ENCODE measurements at regions not wholly inside any gene's neighbourhood (a gene's known extent, or its start where the extent isn't known, plus 50 kb on each side); places are given as distances from the start of the nearest gene placed in this dataset.

- no peaks in the 10 kb centered on the region for H3K27me3 ChIP-seq
- intact Hi-C loops (cut with DNase I) = loop anchor here in 1 of 2 donors (10.0 kb wide), 1 partner anchor 91 kb away; no protein-coding TSS in a partner anchor
- no peak overlapping the region for H3K4me3 ChIP-seq
- H3K9me3 ChIP-seq = no peaks in the 10 kb centered on the region
- H3K36me3 ChIP-seq = no peaks in the 10 kb centered on the region
- ATAC-seq = no peak
- no peak for TF ChIP-seq CTCF (IDR thresholded peaks at IDR 0.05)
- DNase-seq = no peak
- H3K4me1 ChIP-seq = no peaks in the 10 kb centered on the region
- no peak overlapping the region for H3K27ac ChIP-seq
Measured at GRCh38 chr9:32706004-32706724, 70.7 kb upstream of the TAF1L start.

- H3K36me3 ChIP-seq = no peaks in the 10 kb centered on the region
- no peak for TF ChIP-seq CTCF (IDR thresholded peaks at IDR 0.05)
- no peak for ATAC-seq
- no peak overlapping the region for H3K4me3 ChIP-seq
- no peaks in the 10 kb centered on the region for H3K4me1 ChIP-seq
- H3K9me3 ChIP-seq = no peaks in the 10 kb centered on the region
- DNase-seq = no peak
- intact Hi-C loops (cut with DNase I) = loop anchor here in 1 of 2 donors (10.0 kb wide), 1 partner anchor 92 kb away; no protein-coding TSS in a partner anchor
- no peaks in the 10 kb centered on the region for H3K27me3 ChIP-seq
- no peak overlapping the region for H3K27ac ChIP-seq
Measured at GRCh38 chr9:32706725-32707100, 71.2 kb upstream of the TAF1L start.

GRCh38 chr9:32707326-32707725, 71.9 kb upstream of the TAF1L start:
- Histone ChIP-seq H3K27ac (no peak overlapping the region), H3K36me3 (no peaks in the 10 kb centered on the region), H3K9me3 (no peaks in the 10 kb centered on the region), H3K27me3 (no peaks in the 10 kb centered on the region), H3K4me1 (no peaks in the 10 kb centered on the region), H3K4me3 (no peak overlapping the region)
- intact Hi-C loops (cut with DNase I) = loop anchor here in 1 of 2 donors (10.0 kb wide), 1 partner anchor 93 kb away; no protein-coding TSS in a partner anchor
- DNase-seq (no peak), ATAC-seq (no peak)
- no peak for TF ChIP-seq CTCF (IDR thresholded peaks at IDR 0.05)

- Histone ChIP-seq H3K27me3 (no peaks in the 10 kb centered on the region), H3K36me3 (no peaks in the 10 kb centered on the region), H3K4me3 (no peak overlapping the region), H3K9me3 (no peaks in the 10 kb centered on the region), H3K4me1 (no peaks in the 10 kb centered on the region), H3K27ac (no peak overlapping the region)
- no peak for TF ChIP-seq CTCF (IDR thresholded peaks at IDR 0.05)
- ATAC-seq (no peak), DNase-seq (no peak)
- intact Hi-C loops (cut with DNase I) = loop anchor here in 1 of 2 donors (10.0 kb wide), 1 partner anchor 94 kb away; no protein-coding TSS in a partner anchor
Measured at GRCh38 chr9:32708480-32709150, 73.1 kb upstream of the TAF1L start.

GRCh38 chr9:32709871-32710270, 73.5 kb upstream of the TMEM215 start:
- Histone ChIP-seq H3K9me3 (no peaks in the 10 kb centered on the region), H3K4me1 (no peaks in the 10 kb centered on the region), H3K27me3 (no peaks in the 10 kb centered on the region), H3K4me3 (no peak overlapping the region), H3K36me3 (no peaks in the 10 kb centered on the region), H3K27ac (no peak overlapping the region)
- no peak for TF ChIP-seq CTCF (IDR thresholded peaks at IDR 0.05)
- DNase-seq (no peak), ATAC-seq (no peak)
- intact Hi-C loops (cut with DNase I) = loop anchor here in 1 of 2 donors (10.0 kb wide), 1 partner anchor 95 kb away; no protein-coding TSS in a partner anchor
